AG04449 (cell line): ENCODE measurements at regions not wholly inside any gene's neighbourhood (a gene's known extent, or its start where the extent isn't known, plus 50 kb on each side); places are given as distances from the start of the nearest gene placed in this dataset.
"Not testable (repeated sequence)": the region's sequence is repeated elsewhere in the genome, so short reads cannot be mapped to it uniquely, and the experiment has no call there.

Experiments
- CTCF ChIA-PET: fragments of 350-600 bp; formaldehyde crosslinking; extraction: SDS; loops from one replicate; lab custom pipeline; 2021; ENCODE audit warnings: antibody characterized with exemption; lab: Yijun Ruan, JAX
- POLR2A ChIA-PET: fragments of 400-600, 350-600 bp; formaldehyde crosslinking; extraction: SDS; loops from one replicate; lab custom pipeline; 2020; ENCODE audit warnings: antibody characterized with exemption, inconsistent platforms; lab: Yijun Ruan, JAX
- DNase-seq: peaks from one replicate; pipeline ENCODE4 v3.0.0-alpha.2; 2010; ENCODE audit warnings: low read depth, low spot score
- H3K4me3 ChIP-seq: 2 replicates; pipeline ENCODE4 v1.5.1; 2011; ENCODE audit warnings: low read depth, mild to moderate bottlenecking, control low read depth, low read length
- CTCF ChIP-seq: IDR thresholded peaks from one replicate; pipeline ENCODE4 v1.5.1; 2011; ENCODE audit warnings: mild to moderate bottlenecking, moderate library complexity, low read length, control low read depth, inconsistent platforms; ENCODE audit not compliant: insufficient read depth; ENCODE audit errors: missing control alignments

- ChIA-PET CTCF (interaction anchor here (1.7 kb wide), 1 partner anchor 8 kb away, joined by 7 read pairs; no protein-coding TSS in a partner anchor), POLR2A (no interaction called here)
- H3K4me3 ChIP-seq, result no peak overlapping the region
- TF ChIP-seq CTCF, result no peak
- no peak for DNase-seq
Observed at GRCh38 chr5:33206962-33207506, 233.7 kb upstream of the TARS1 start.

DNA sequence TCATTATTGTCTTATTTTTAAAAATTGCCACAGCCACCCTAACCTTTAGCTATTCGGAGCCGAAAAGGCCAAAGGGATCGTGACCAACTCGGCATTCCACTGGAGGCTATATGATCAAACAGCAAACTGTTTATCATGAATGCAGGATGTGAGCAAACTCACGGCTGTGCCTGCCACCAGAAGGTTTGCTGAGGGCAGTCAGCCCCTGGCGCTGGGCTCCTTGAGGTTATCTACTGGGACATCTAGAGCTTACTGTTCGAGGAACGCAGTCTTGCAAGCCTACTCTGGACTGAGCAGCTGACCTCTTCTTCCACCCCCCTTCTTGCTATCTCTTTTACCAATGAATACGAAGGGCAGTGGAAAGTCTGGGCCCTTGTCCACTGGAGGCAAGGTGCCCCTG is 231.5 kb upstream of the TARS1 start:
- DNase-seq, result no peak
- ChIA-PET CTCF (no interaction called here), POLR2A (no interaction called here)
- TF ChIP-seq CTCF, result no peak
- no peak overlapping the region for H3K4me3 ChIP-seq

DNA sequence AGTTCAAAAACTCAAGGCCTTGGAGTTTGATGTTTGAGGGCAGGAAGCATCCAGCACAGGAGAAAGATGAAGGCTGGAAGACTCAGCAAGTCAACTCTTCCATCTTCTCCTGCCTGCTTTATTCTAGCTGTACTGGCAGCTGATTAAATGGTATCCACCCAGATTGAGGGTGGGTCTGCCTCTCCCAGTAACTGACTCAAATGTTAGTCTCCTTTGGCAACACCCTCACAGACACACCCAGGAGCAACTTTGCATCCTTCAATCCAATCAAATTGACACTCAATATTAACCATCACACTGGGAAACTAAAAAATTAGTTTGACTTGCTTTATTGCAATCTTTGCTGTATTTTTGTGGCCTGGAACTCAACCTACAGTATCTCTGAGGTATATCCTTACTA is 230.5 kb upstream of the TARS1 start:
- POLR2A ChIA-PET, DNase-seq, CTCF ChIA-PET, H3K4me3 ChIP-seq: not testable (repeated sequence)

GRCh38 chr5:33210978-33211377 is 229.8 kb upstream of the TARS1 start:
- CTCF ChIA-PET, result no interaction called here
- POLR2A ChIA-PET, result no interaction called here
- no peak for TF ChIP-seq CTCF

DNA sequence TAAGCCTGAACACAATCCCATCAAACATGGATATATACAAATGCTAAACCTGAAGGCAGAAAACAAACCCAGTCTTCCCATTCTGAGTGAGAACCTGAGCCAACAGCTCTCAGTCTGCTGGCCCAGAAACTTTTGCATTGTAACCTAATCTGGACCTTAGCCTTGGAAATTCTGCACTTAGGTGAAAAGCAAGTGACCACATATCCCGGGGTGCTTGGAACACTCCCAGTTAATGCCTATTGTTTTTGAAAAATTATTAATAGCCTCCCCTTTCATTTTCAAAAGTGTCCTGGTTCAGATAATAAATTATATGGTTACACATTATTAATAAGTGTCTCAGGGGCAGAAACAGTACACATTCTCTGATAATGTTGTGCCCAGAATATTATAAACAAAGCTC is 228.3 kb upstream of the TARS1 start:
- no peak overlapping the region for H3K4me3 ChIP-seq
- TF ChIP-seq CTCF, result no peak
- ChIA-PET CTCF (interaction anchor here (1.0 kb wide), 1 partner anchor 31 kb away, joined by 6 read pairs; no protein-coding TSS in a partner anchor), POLR2A (no interaction called here)
- no peak for DNase-seq

More at GRCh38 chr5:33210978-33211377, 229.8 kb upstream of the TARS1 start:
- DNase-seq, result no peak
- no peak overlapping the region for H3K4me3 ChIP-seq

DNA sequence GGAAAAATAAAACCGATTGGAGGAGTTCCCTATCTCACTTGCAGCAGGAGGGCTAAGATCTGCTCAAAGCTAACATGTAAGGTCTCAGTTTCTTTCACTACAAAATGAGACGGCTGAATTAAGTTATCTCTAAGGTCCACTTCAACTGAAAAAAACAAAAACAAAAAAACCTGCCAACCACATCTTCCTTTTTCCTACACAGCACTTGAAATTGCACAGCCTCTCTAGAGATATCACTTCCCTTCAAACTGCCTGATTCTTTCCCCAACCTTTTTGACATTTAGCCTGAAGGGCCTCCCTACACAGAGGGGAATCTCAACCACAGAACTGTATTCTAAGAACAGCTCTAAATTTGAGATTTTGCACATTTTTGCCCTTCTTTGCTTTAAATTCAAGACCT is 227.9 kb upstream of the TARS1 start:
- CTCF ChIA-PET, result interaction anchor here (1.0 kb wide), 1 partner anchor 32 kb away, joined by 6 read pairs; no protein-coding TSS in a partner anchor
- TF ChIP-seq CTCF, result no peak
- POLR2A ChIA-PET, result no interaction called here
- no peak for DNase-seq
- no peak overlapping the region for H3K4me3 ChIP-seq

DNA sequence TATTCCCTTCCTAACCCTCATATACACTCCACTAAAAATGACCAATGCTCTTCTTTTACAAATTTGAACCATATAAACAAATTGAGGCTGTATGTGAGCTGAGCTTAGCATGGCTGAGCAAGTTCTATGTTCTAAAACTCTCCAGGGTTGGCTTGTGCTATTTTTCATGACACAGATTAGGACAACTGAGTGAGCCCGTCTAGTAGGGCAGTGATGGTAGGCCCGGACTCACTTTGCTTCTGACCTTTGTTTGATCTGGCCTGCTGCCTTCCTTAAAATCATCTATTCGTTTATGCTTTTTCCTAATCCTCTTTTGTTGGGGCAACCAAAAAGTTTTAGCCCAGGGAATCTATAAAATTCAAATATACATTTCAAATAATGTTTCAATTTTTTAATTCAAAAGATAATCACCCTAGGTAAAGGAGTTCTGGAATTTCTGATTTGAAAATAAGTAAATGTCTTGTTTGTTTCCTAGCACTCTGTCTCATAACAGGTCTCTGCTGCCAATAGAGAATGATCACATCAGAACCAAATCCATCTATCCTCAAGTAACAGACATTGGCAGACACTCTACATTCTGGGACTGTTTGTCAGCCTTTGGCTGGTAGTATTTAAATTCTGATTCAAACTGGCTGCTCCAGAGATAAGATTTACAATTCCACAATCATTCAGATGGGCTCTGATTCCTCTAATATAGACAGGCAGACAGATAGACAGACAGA is 217.0 kb upstream of the TARS1 start:
- POLR2A ChIA-PET, result no interaction called here
- DNase-seq, result no peak
- CTCF ChIA-PET, result interaction anchor here (1.4 kb wide), 1 partner anchor 10 kb away, joined by 4 read pairs; no protein-coding TSS in a partner anchor
- no peak for TF ChIP-seq CTCF
- no peak overlapping the region for H3K4me3 ChIP-seq
